ENCODE measurements at regions not wholly inside any gene's neighbourhood (a gene's known extent, or its start where the extent isn't known, plus 50 kb on each side); places are given as distances from the start of the nearest gene placed in this dataset.

- DNase-seq (ENCODE audit: low spot score) = no peak
These were observed 105.3 kb downstream of the AKAIN1 start for GRCh38 chr18:5091741-5092140.

GRCh38 chr18:5075297-5075696, 121.8 kb downstream of the AKAIN1 start:
- DNase-seq (ENCODE audit: low spot score) = no peak

GRCh38 chr18:5073026-5073944, 123.8 kb downstream of the AKAIN1 start:
- DNase-seq (ENCODE audit: low spot score) = peak; percentile 70

- no peak for DNase-seq (ENCODE audit: low spot score)
These were observed 128.2 kb downstream of the AKAIN1 start for GRCh38 chr18:5068851-5069250.

GRCh38 chr18:5066380-5066977, 130.6 kb downstream of the AKAIN1 start:
- DNase-seq (ENCODE audit: low spot score) = no peak

GRCh38 chr18:5065615-5066014, 131.4 kb downstream of the AKAIN1 start:
- DNase-seq (ENCODE audit: low spot score) = no peak

- DNase-seq (ENCODE audit: low spot score) = no peak
These were observed 132.2 kb downstream of the AKAIN1 start for GRCh38 chr18:5064841-5065370.

- DNase-seq (ENCODE audit: low spot score) = no peak
These were observed 135.3 kb downstream of the AKAIN1 start for GRCh38 chr18:5061785-5062184.

- DNase-seq (ENCODE audit: low spot score) = no peak
These were observed 136.5 kb downstream of the AKAIN1 start for GRCh38 chr18:5060543-5060942.

GRCh38 chr18:5059696-5060032, 137.4 kb downstream of the AKAIN1 start:
- no peak for DNase-seq (ENCODE audit: low spot score)

- DNase-seq (ENCODE audit: low spot score) = no peak
These were observed 138.0 kb downstream of the AKAIN1 start for GRCh38 chr18:5058768-5059695.

GRCh38 chr18:5057386-5058348, 139.4 kb downstream of the AKAIN1 start:
- DNase-seq (ENCODE audit: low spot score) = peak; percentile 70

- DNase-seq (ENCODE audit: low spot score) = no peak
These were observed 144.6 kb downstream of the AKAIN1 start for GRCh38 chr18:5052491-5052890.

GRCh38 chr18:5051207-5051606, 145.8 kb downstream of the AKAIN1 start:
- DNase-seq (ENCODE audit: low spot score) = no peak

GRCh38 chr18:5049124-5049523, 147.9 kb downstream of the AKAIN1 start:
- no peak for DNase-seq (ENCODE audit: low spot score)

GRCh38 chr18:5040476-5040875, 156.6 kb downstream of the AKAIN1 start:
- no peak for DNase-seq (ENCODE audit: low spot score)

- no peak for DNase-seq (ENCODE audit: low spot score)
These were observed 160.5 kb downstream of the AKAIN1 start for GRCh38 chr18:5036523-5036922.

- no peak for DNase-seq (ENCODE audit: low spot score)
These were observed 165.8 kb downstream of the AKAIN1 start for GRCh38 chr18:5031216-5031615.

- DNase-seq (ENCODE audit: low spot score) = no peak
These were observed 166.4 kb downstream of the AKAIN1 start for GRCh38 chr18:5030636-5031035.

GRCh38 chr18:5029592-5029991, 167.5 kb downstream of the AKAIN1 start:
- DNase-seq (ENCODE audit: low spot score) = no peak

GRCh38 chr18:5024741-5025140, 172.3 kb downstream of the AKAIN1 start:
- no peak for DNase-seq (ENCODE audit: low spot score)
